Smooth muscle cell (in vitro differentiated cells): ENCODE measurements at regions not wholly inside any gene's neighbourhood (a gene's known extent, or its start where the extent isn't known, plus 50 kb on each side); places are given as distances from the start of the nearest gene placed in this dataset.

Experiments used
- DNase-seq: peaks from one replicate; lab custom pipeline; 2025; ENCODE audit not compliant: unreplicated experiment; lab: John Stamatoyannopoulos, UW
- H2AFZ ChIP-seq: fragments of 200-600 bp; sonication (generic); 2 replicates; pipeline ENCODE4 v1.6.0; 2016; ENCODE audit warnings: antibody characterized with exemption, low read depth, mild to moderate bottlenecking
- H3F3A ChIP-seq: fragments of 200-600 bp; sonication (generic); 2 replicates; pipeline ENCODE4 v1.6.0; 2017; ENCODE audit warnings: antibody characterized with exemption, low read depth
- H3K27ac ChIP-seq: fragments of 200-600 bp; sonication (generic); 2 replicates; pipeline ENCODE4 v1.5.1; 2016; ENCODE audit warnings: low read depth, mild to moderate bottlenecking
- H3K27me3 ChIP-seq: fragments of 200-600 bp; sonication (generic); 2 replicates; pipeline ENCODE4 v1.6.1; 2016; ENCODE audit warnings: low read depth, mild to moderate bottlenecking
- H3K36me3 ChIP-seq: fragments of 200-600 bp; sonication (generic); 2 replicates; pipeline ENCODE4 v1.5.1; 2016; ENCODE audit warnings: low read depth
- H3K4me1 ChIP-seq: fragments of 200-600 bp; sonication (generic); 2 replicates; pipeline ENCODE4 v1.5.1; 2016; ENCODE audit warnings: low read depth
- H3K4me2 ChIP-seq: fragments of 200-600 bp; sonication (generic); 2 replicates; pipeline ENCODE4 v1.6.0; 2016; ENCODE audit warnings: mild to moderate bottlenecking
- H3K4me3 ChIP-seq: fragments of 200-600 bp; sonication (generic); 2 replicates; pipeline ENCODE4 v1.5.1; 2016; ENCODE audit warnings: mild to moderate bottlenecking
- H3K79me2 ChIP-seq: fragments of 200-600 bp; sonication (generic); 2 replicates; pipeline ENCODE4 v1.6.0; 2016; ENCODE audit warnings: low read depth, mild to moderate bottlenecking
- H3K9ac ChIP-seq: fragments of 200-600 bp; sonication (generic); 2 replicates; pipeline ENCODE4 v1.6.0; 2016; ENCODE audit warnings: low read depth
- H3K9me3 ChIP-seq: fragments of 200-600 bp; sonication (generic); replicated peaks from 2 replicates; pipeline ENCODE4 v1.5.1; 2016; ENCODE audit warnings: low read depth
- H4K20me1 ChIP-seq: fragments of 200-600 bp; sonication (generic); 2 replicates; pipeline ENCODE4 v1.6.0; 2016; ENCODE audit warnings: low read depth
- WGBS: methylation state at CpG from one replicate; pipeline ENCODE4 v1.1.7; 2016; ENCODE audit warnings: low lambda C conversion rate; 5-methylcytosine and 5-hydroxymethylcytosine counted together
- TF ChIP-seq, protein P1 (sequence below): fragments of 200-600 bp; sonication (generic); IDR thresholded peaks from 2 replicates; pipeline ENCODE4 v1.5.1; 2017; ENCODE audit warnings: borderline replicate concordance, mild to moderate bottlenecking, antibody characterized with exemption; ENCODE audit not compliant: insufficient read depth, poor library complexity, severe bottlenecking

DNA sequence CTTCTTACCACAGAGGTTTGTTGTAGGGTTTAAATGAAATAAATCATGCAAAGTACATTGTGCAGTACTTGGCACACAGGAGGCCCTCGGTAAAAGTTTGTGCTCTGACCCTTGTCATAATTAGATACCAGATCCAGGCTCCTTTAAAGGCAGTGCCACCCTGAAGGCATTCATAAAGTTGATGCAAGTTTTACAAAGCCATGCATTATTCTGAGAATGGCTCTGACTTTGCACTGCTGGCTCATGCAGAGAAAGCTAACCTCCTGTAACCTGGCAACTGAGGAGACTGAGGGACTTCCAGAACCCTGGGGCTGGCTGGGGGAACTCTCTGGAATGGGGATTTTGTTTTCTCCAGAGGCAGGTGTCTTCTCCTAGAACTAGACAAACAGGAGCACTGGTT, 570.9 kb downstream of the CCSER2 start:
- H3K4me1 ChIP-seq, result no peaks in the 10 kb centered on the region
- DNase-seq, result no peak
- H3K79me2 ChIP-seq, result no peaks in the 10 kb centered on the region
- H3F3A ChIP-seq, result no peaks in the 10 kb centered on the region
- 79% methylated on average over 1 of the region's 1 CpG for WGBS
- H3K9me3 ChIP-seq, result no peaks in the 10 kb centered on the region
- H4K20me1 ChIP-seq, result no peaks in the 10 kb centered on the region
- no peak overlapping the region for H3K9ac ChIP-seq
- TF ChIP-seq, protein P1, sequence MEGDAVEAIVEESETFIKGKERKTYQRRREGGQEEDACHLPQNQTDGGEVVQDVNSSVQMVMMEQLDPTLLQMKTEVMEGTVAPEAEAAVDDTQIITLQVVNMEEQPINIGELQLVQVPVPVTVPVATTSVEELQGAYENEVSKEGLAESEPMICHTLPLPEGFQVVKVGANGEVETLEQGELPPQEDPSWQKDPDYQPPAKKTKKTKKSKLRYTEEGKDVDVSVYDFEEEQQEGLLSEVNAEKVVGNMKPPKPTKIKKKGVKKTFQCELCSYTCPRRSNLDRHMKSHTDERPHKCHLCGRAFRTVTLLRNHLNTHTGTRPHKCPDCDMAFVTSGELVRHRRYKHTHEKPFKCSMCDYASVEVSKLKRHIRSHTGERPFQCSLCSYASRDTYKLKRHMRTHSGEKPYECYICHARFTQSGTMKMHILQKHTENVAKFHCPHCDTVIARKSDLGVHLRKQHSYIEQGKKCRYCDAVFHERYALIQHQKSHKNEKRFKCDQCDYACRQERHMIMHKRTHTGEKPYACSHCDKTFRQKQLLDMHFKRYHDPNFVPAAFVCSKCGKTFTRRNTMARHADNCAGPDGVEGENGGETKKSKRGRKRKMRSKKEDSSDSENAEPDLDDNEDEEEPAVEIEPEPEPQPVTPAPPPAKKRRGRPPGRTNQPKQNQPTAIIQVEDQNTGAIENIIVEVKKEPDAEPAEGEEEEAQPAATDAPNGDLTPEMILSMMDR, result no peak
- no peak overlapping the region for H3K27ac ChIP-seq
- H3K4me3 ChIP-seq, result no peak overlapping the region
- H3K27me3 ChIP-seq, result no peaks in the 10 kb centered on the region
- H3K4me2 ChIP-seq, result no peak overlapping the region
- no peaks in the 10 kb centered on the region for H3K36me3 ChIP-seq
- H2AFZ ChIP-seq, result no peak overlapping the region

- TF ChIP-seq, protein P1, result no peak
- Histone ChIP-seq H2AFZ (no peak overlapping the region), H3K4me2 (no peak overlapping the region), H3F3A (no peaks in the 10 kb centered on the region), H3K27me3 (no peaks in the 10 kb centered on the region), H3K4me3 (no peak overlapping the region), H3K9ac (no peak overlapping the region), H3K36me3 (no peaks in the 10 kb centered on the region), H3K4me1 (no peaks in the 10 kb centered on the region), H4K20me1 (no peaks in the 10 kb centered on the region), H3K27ac (no peak overlapping the region), H3K79me2 (no peaks in the 10 kb centered on the region), H3K9me3 (no peaks in the 10 kb centered on the region)
- 83% methylated on average over 2 of the region's 2 CpGs for WGBS
- DNase-seq, result no peak
Measured at GRCh38 chr10:84900141-84900540, 571.8 kb downstream of the CCSER2 start.

GRCh38 chr10:84901885-84902284, 573.5 kb downstream of the CCSER2 start:
- Histone ChIP-seq H3F3A (no peaks in the 10 kb centered on the region), H3K27me3 (no peaks in the 10 kb centered on the region), H3K36me3 (no peaks in the 10 kb centered on the region), H3K4me2 (no peak overlapping the region), H3K79me2 (no peaks in the 10 kb centered on the region), H3K9me3 (no peaks in the 10 kb centered on the region), H4K20me1 (no peaks in the 10 kb centered on the region), H3K27ac (no peak overlapping the region), H2AFZ (no peak overlapping the region), H3K4me1 (no peaks in the 10 kb centered on the region), H3K9ac (no peak overlapping the region), H3K4me3 (no peak overlapping the region)
- DNase-seq, result no peak
- TF ChIP-seq, protein P1, result no peak
- WGBS, result 95% methylated on average over 3 of the region's 3 CpGs

DNA sequence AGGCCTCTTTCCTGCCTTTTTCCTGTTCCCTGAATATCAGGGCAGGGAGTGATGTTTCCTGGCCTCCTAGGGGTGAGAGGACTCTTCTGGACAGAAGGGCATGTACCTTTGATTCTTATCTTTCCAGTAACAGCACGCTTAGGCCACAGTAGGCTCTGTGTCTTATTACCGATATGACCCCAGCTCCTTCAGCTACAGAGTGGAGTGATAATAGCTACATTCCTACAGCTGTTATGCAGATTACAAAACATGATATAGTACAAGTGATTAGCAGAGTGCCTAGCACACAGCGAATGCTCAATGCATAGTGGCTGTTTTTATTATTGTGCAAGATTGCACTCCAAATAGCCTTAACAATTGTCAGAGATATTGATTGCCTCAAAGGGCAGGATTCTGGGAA, 574.2 kb downstream of the CCSER2 start:
- no peaks in the 10 kb centered on the region for H3K4me1 ChIP-seq
- H3F3A ChIP-seq, result no peaks in the 10 kb centered on the region
- no peak for DNase-seq
- WGBS, result 68% methylated on average over 3 of the region's 3 CpGs
- TF ChIP-seq, protein P1, result no peak
- H4K20me1 ChIP-seq, result no peaks in the 10 kb centered on the region
- H3K27ac ChIP-seq, result no peak overlapping the region
- no peaks in the 10 kb centered on the region for H3K79me2 ChIP-seq
- H3K27me3 ChIP-seq, result no peaks in the 10 kb centered on the region
- H3K36me3 ChIP-seq, result no peaks in the 10 kb centered on the region
- H3K4me2 ChIP-seq, result no peak overlapping the region
- H3K9me3 ChIP-seq, result no peaks in the 10 kb centered on the region
- no peak overlapping the region for H3K9ac ChIP-seq
- H3K4me3 ChIP-seq, result no peak overlapping the region
- no peak overlapping the region for H2AFZ ChIP-seq
